PC-9 (cell line): ENCODE measurements at regions not wholly inside any gene's neighbourhood (a gene's known extent, or its start where the extent isn't known, plus 50 kb on each side); places are given as distances from the start of the nearest gene placed in this dataset.

Experiments
- CTCF ChIP-seq: fragments of 200-600 bp; sonication (generic); conservative IDR thresholded peaks from 2 replicates; pipeline ENCODE4 v1.6.1; 2017; ENCODE audit warnings: mixed run types, antibody characterized with exemption, mild to moderate bottlenecking, moderate library complexity
- EZH2 ChIP-seq: fragments of 200-600 bp; sonication (generic); IDR thresholded peaks from 2 replicates; pipeline ENCODE4 v1.8.0; 2017; ENCODE audit warnings: antibody characterized with exemption, low read depth

- TF ChIP-seq CTCF, result no peak
- TF ChIP-seq EZH2, result no peak
Observed at GRCh38 chr2:183222751-183223150, 98.5 kb downstream of the NUP35 start.
